ENCODE measurements at regions not wholly inside any gene's neighbourhood (a gene's known extent, or its start where the extent isn't known, plus 50 kb on each side); places are given as distances from the start of the nearest gene placed in this dataset.

GRCh38 chr11:80914311-80914710 is 1473.5 kb upstream of the TENM4 start:
- H3K4me3 ChIP-seq = no peak overlapping the region
- DNase-seq = no peak
- intact Hi-C loops (cut with DNase I) = no loop called here
- TF ChIP-seq, protein P1, sequence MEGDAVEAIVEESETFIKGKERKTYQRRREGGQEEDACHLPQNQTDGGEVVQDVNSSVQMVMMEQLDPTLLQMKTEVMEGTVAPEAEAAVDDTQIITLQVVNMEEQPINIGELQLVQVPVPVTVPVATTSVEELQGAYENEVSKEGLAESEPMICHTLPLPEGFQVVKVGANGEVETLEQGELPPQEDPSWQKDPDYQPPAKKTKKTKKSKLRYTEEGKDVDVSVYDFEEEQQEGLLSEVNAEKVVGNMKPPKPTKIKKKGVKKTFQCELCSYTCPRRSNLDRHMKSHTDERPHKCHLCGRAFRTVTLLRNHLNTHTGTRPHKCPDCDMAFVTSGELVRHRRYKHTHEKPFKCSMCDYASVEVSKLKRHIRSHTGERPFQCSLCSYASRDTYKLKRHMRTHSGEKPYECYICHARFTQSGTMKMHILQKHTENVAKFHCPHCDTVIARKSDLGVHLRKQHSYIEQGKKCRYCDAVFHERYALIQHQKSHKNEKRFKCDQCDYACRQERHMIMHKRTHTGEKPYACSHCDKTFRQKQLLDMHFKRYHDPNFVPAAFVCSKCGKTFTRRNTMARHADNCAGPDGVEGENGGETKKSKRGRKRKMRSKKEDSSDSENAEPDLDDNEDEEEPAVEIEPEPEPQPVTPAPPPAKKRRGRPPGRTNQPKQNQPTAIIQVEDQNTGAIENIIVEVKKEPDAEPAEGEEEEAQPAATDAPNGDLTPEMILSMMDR (IDR thresholded peaks at IDR 0.05) = no peak
- H3K4me1 ChIP-seq = no peaks in the 10 kb centered on the region
- H3K27me3 ChIP-seq (ENCODE audit: low read depth) = no peaks in the 10 kb centered on the region
- H3K27ac ChIP-seq = no peak overlapping the region
- ATAC-seq = no peak
- no peaks in the 10 kb centered on the region for H3K9me3 ChIP-seq
- no peaks in the 10 kb centered on the region for H3K36me3 ChIP-seq

GRCh38 chr11:80911666-80912065 is 1470.8 kb upstream of the TENM4 start:
- Histone ChIP-seq H3K4me1 (no peaks in the 10 kb centered on the region), H3K36me3 (no peaks in the 10 kb centered on the region), H3K27ac (no peak overlapping the region), H3K27me3 (ENCODE audit: low read depth) (no peaks in the 10 kb centered on the region), H3K9me3 (no peaks in the 10 kb centered on the region), H3K4me3 (no peak overlapping the region)
- TF ChIP-seq, protein P1 (IDR thresholded peaks at IDR 0.05) = no peak
- intact Hi-C loops (cut with DNase I) = no loop called here
- ATAC-seq (no peak), DNase-seq (no peak)

- no peaks in the 10 kb centered on the region for H3K4me1 ChIP-seq
- no peaks in the 10 kb centered on the region for H3K36me3 ChIP-seq
- H3K27me3 ChIP-seq (ENCODE audit: low read depth) = no peaks in the 10 kb centered on the region
- no peak overlapping the region for H3K4me3 ChIP-seq
- TF ChIP-seq, protein P1 (IDR thresholded peaks at IDR 0.05) = no peak
- intact Hi-C loops (cut with DNase I) = no loop called here
- no peaks in the 10 kb centered on the region for H3K9me3 ChIP-seq
- H3K27ac ChIP-seq = no peak overlapping the region
- ATAC-seq (no peak), DNase-seq (no peak)
Observed at GRCh38 chr11:80900265-80900664, 1459.4 kb upstream of the TENM4 start.

GRCh38 chr11:80899381-80899780 is 1458.6 kb upstream of the TENM4 start:
- intact Hi-C loops (cut with DNase I) = no loop called here

DNA sequence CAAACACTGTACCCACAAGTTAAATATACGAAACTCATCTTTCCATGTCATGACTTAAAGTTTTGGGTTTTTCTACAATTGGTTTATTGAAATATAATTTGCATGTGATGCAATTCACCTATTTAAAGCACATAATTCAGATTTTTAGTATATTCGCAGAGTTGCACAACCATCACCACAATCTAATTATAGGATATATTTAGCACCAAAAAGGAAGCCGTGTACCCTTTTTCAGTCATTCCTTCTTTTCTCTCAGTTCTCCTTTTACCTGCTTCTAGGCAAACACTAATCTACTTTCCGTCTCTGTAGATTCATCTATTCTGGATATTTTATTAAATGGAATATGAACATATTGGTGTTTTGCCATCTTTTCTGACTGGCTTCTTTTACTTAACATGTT is 1458.1 kb upstream of the TENM4 start:
- no peak for ATAC-seq

More at GRCh38 chr11:80899381-80899780, 1458.6 kb upstream of the TENM4 start:
- Histone ChIP-seq H3K4me1 (no peaks in the 10 kb centered on the region), H3K4me3 (no peak overlapping the region), H3K27ac (no peak overlapping the region), H3K36me3 (no peaks in the 10 kb centered on the region), H3K9me3 (no peaks in the 10 kb centered on the region), H3K27me3 (ENCODE audit: low read depth) (no peaks in the 10 kb centered on the region)
- TF ChIP-seq, protein P1 (IDR thresholded peaks at IDR 0.05) = no peak
- DNase-seq (no peak), ATAC-seq (no peak)

More for the DNA sequence above, 1458.1 kb upstream of the TENM4 start:
- Histone ChIP-seq H3K4me1 (no peaks in the 10 kb centered on the region), H3K27me3 (ENCODE audit: low read depth) (no peaks in the 10 kb centered on the region), H3K27ac (no peak overlapping the region), H3K9me3 (no peaks in the 10 kb centered on the region), H3K4me3 (no peak overlapping the region), H3K36me3 (no peaks in the 10 kb centered on the region)
- intact Hi-C loops (cut with DNase I) = no loop called here
- TF ChIP-seq, protein P1 (IDR thresholded peaks at IDR 0.05) = no peak
- DNase-seq = no peak

Data from lower lobe of right lung (tissue), 2 donors.